ENCODE measurements at regions not wholly inside any gene's neighbourhood (a gene's known extent, or its start where the extent isn't known, plus 50 kb on each side); places are given as distances from the start of the nearest gene placed in this dataset.
"Not testable (repeated sequence)": the region's sequence is repeated elsewhere in the genome, so short reads cannot be mapped to it uniquely, and the experiment has no call there.

DNA sequence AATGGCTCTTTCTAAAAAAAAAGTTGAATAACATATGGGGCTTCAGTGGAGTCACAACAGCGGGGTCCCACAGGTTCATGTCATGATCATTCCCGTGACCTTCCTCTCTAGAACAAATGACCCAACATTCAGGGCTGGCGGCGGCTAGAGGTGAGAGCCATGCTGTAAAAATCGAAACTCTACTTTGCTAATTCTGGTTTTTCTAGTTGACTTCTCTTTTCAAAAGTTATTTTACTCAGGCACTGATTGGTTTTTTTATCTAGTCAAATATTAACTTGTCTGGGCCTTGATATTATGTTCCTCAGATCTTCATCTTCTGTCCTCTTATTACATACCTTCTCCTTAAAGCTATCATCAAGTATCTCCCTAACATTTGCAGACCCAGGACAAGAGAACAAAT, 402.9 kb upstream of the SOX5 start:
- no peak for DNase-seq

DNA sequence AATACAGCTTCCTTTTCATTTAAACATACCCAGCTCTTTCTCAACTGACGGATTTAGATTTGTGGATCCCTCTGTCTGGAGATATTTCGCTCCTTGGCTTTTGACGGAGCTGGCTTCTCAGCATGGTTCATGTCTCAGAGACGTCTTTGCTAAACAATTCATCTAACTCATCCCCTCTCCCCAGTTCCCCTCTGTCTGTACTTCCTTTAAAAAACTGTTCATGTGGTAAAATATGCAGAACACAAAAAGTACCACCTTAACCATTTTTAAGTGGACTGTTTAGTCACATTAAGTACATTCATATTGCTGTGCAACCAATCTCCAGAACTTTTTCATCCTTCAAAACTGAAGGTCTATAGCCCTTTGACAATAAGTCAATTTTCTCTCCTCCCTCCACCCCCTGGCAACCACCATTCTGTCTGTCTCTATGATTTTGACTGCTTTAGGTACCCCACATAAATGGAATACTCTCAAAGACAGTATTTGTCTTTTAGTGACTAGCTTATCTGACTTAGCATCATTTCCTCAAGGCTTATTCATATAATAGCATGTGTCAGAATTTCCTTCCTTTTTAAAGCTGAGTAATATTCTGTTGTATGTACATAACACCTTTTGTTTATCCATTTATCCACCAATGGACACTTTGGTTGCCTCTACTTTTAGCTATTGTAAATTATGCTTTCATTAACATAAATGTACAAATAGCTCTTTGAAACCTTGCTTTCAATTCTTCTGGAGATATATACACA, 399.8 kb upstream of the SOX5 start:
- DNase-seq, result no peak

- DNase-seq, result not testable (repeated sequence)
Measured at GRCh38 chr12:24348180-24348579, 398.7 kb upstream of the SOX5 start.

DNA sequence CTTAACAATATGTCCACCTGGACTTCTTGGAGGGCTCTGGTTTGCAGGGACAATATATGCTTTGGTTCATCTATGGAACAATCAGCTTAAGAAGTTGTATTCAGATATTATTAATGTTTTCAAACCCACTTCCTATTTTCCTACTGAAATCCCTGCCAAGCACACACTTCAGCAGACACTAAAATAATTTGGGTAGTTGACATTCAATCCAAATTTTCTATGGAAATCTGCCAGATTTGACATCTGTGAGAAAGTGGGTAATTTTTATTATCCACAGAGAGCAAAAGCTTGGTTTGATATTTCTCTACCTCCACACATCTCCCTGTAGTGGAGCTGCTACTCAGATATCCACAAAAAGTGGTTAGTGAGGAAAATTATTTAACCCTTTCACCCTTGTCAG, 378.8 kb upstream of the SOX5 start:
- peak; percentile 80 for DNase-seq

GRCh38 chr12:24325331-24325730, 375.9 kb upstream of the SOX5 start:
- no peak for DNase-seq

GRCh38 chr12:24307716-24308335, 358.4 kb upstream of the SOX5 start:
- DNase-seq, result no peak

GRCh38 chr12:24307153-24307552, 357.7 kb upstream of the SOX5 start:
- DNase-seq, result no peak

GRCh38 chr12:24306001-24306400, 356.5 kb upstream of the SOX5 start:
- DNase-seq, result no peak

DNA sequence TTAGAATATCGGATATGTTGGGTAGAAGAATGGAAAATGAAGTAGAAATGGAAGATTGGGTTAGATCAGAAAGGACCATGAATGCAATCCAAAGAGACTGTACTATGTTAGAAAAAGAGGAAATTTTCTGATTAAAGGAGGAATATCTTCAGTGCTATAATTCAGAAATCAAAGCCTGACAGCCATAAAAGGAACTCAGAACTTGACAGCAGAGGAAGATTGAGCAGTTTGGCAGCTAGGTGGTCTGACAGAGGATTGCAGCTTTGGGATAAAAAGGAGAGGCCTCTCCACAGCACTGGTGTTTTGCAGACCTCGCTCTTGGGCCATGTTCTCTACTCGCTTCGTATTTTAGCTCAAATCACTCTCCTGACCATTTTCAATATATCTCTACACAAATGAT, 354.8 kb upstream of the SOX5 start:
- no peak for DNase-seq

GRCh38 chr12:24302708-24303107, 353.2 kb upstream of the SOX5 start:
- DNase-seq, result no peak

DNA sequence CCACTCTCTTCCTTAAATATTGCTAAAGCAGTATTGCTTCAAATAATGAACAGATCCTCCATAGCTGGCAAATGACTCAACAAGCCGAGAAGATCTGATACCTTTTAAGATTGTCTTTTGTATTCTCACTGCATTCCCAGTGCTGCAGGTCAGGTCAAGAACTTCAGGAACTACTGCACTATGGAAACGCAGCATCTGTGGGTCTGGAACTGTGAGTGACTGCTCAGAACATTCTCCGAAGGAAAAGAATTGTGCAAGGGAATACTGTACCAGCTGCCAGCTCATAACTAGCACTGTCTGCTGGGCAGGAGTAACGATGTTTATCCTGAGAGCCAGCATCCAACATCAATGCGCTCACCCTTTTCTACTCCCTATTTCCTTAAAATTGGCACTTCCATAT, 348.0 kb upstream of the SOX5 start:
- DNase-seq, result no peak

- no peak for DNase-seq
Measured at GRCh38 chr12:24293549-24293948, 344.1 kb upstream of the SOX5 start.

GRCh38 chr12:24287963-24288362, 338.5 kb upstream of the SOX5 start:
- no peak for DNase-seq

DNA sequence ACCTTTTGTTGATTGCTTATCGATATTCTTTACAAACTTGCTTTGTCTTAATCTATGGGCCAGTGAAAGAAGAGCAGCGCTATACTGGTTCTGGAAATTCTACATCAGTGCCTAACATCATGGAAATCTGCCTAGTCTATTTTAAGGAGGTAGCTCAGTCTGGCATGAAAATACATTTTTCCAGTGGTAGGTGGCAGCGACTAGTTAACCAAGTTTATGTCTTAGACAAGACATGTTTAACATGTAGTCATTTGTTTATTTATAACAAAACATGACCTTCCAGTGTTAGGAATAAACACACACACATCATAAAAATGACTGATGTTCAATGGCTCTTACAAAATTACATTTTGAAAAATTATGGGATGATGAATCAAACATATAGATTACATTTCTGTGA, 336.0 kb upstream of the SOX5 start:
- DNase-seq, result no peak

GRCh38 chr12:24281341-24281740, 331.9 kb upstream of the SOX5 start:
- no peak for DNase-seq

- DNase-seq, result no peak
Measured at GRCh38 chr12:24280056-24280842, 330.8 kb upstream of the SOX5 start.

GRCh38 chr12:24278832-24279231, 329.4 kb upstream of the SOX5 start:
- DNase-seq, result no peak

- DNase-seq, result no peak
Measured at GRCh38 chr12:24270965-24271364, 321.5 kb upstream of the SOX5 start.

- DNase-seq, result no peak
Measured at GRCh38 chr12:24270464-24270863, 321.0 kb upstream of the SOX5 start.

- peak; percentile 4 for DNase-seq
Measured at GRCh38 chr12:24268663-24269186, 319.3 kb upstream of the SOX5 start.

DNA sequence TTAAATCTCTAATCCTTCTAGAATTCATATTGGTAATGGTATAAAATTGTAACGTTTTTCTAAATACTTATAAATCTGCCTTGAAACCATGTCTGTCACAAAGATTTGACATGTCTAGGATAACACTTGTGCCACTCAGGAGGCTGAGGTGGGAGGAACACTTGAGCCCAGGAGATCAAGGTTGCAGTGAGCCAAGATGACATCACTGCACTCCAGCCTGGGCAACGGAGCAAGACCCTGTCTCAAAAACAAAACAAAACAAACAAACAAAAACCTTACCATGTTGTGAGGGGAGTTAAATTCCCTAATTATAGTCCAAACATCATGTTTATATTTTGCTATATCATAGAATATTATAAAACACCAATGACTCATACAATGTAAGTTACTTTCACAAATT, 317.5 kb upstream of the SOX5 start:
- DNase-seq, result no peak

DNA sequence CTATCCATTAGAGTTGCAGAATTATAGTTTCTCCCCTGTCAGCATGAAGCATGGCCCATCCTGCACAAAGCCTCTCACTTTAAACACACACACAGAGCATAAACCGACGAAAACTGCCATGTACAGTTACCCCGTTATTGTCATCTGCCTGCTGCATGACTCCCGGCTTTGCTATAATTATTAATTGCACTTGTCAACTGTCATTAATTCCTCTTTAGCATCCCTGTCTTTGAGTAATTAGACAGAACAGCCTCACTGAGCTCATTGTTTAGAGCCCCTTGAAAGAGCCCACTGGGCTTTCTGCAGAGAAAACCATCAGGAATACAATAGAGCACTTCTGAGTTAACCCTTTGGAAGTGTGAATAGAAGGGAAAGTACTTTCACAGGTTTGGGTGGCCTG, 307.2 kb upstream of the SOX5 start:
- peak; percentile 79 for DNase-seq

GRCh38 chr12:24255920-24256665, 306.6 kb upstream of the SOX5 start:
- DNase-seq, result no peak

Data from NCI-H1105 treated with DMSO at 0.1 percent for 48 hours (cell line).